ENCODE measurements at regions not wholly inside any gene's neighbourhood (a gene's known extent, or its start where the extent isn't known, plus 50 kb on each side); places are given as distances from the start of the nearest gene placed in this dataset.

DNA sequence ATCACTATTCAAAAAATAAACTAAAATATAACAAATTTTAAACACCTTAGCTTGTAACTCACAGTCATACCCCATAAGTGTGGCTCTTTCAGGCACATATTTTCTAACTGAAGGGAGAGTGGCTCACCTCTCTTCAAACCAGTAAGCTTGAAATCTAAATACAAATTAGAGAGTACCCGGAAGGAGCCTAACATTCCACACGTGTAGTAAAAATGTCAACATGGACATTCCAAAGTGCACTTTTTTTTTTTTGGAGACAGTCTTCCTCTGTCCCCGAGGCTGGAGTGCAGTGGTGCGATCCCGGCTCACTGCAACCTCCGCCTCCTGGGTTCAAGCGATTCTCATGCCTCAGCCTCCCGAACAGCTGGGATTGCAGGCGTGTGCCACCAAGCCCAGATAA is 275.6 kb upstream of the ADGRL2 start:
- no peak for DNase-seq (ENCODE audit: low spot score)
- Histone ChIP-seq H3K36me3 (no peaks in the 10 kb centered on the region), H3K4me3 (no peak overlapping the region), H3K27me3 (replicated peaks; ENCODE audit: insufficient read depth) (no peaks in the 10 kb centered on the region), H3K9me3 (no peaks in the 10 kb centered on the region), H3K4me1 (ENCODE audit: control insufficient read depth in 1 of 2, low read depth in 2 of 2) (no peaks in the 10 kb centered on the region), H3K27ac (no peak overlapping the region)
- no peak for ATAC-seq (ENCODE audit: insufficient number of reproducible peaks, low FRiP score, low read depth)
- no peak for TF ChIP-seq CTCF (IDR thresholded peaks at IDR 0.05)

DNA sequence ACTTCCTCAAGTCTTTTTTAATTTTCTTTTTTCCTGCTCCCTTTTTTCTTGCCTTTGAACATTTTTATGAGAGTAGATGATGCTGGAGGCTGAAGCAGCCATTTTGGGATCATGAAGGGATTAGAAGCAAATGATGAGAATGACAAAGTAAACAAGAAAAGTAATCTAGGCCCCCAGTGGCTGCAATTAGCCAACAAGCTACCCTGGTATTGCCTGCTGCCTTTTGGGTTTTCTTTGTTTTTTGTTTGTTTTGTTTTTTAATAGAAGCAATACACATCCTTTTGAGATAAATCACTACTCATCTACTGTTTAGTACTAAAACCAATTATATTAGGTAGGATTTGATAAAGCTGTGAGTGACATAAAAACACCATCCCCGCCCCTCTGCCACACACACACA is 280.7 kb upstream of the ADGRL2 start:
- H3K36me3 ChIP-seq = no peaks in the 10 kb centered on the region
- TF ChIP-seq CTCF (IDR thresholded peaks at IDR 0.05) = no peak
- DNase-seq (ENCODE audit: low spot score) (no peak), ATAC-seq (ENCODE audit: insufficient number of reproducible peaks, low FRiP score, low read depth) (no peak)
- H3K4me3 ChIP-seq = no peak overlapping the region
- no peak overlapping the region for H3K27ac ChIP-seq
- no peaks in the 10 kb centered on the region for H3K27me3 ChIP-seq (replicated peaks; ENCODE audit: insufficient read depth)
- H3K4me1 ChIP-seq (ENCODE audit: control insufficient read depth in 1 of 2, low read depth in 2 of 2) = no peaks in the 10 kb centered on the region
- no peaks in the 10 kb centered on the region for H3K9me3 ChIP-seq

- H3K27ac ChIP-seq = no peak overlapping the region
- no peak for TF ChIP-seq CTCF (IDR thresholded peaks at IDR 0.05)
- no peaks in the 10 kb centered on the region for H3K9me3 ChIP-seq
- H3K4me3 ChIP-seq = no peak overlapping the region
- DNase-seq (ENCODE audit: low spot score) (no peak), ATAC-seq (ENCODE audit: insufficient number of reproducible peaks, low FRiP score, low read depth) (no peak)
- H3K27me3 ChIP-seq (replicated peaks; ENCODE audit: insufficient read depth) = no peaks in the 10 kb centered on the region
- H3K4me1 ChIP-seq (ENCODE audit: control insufficient read depth in 1 of 2, low read depth in 2 of 2) = peaks cover 0 to 3% of the 10 kb centered on the region in 2 donors
- H3K36me3 ChIP-seq = no peaks in the 10 kb centered on the region
Measured at GRCh38 chr1:81517987-81518386, 282.7 kb upstream of the ADGRL2 start.

DNA sequence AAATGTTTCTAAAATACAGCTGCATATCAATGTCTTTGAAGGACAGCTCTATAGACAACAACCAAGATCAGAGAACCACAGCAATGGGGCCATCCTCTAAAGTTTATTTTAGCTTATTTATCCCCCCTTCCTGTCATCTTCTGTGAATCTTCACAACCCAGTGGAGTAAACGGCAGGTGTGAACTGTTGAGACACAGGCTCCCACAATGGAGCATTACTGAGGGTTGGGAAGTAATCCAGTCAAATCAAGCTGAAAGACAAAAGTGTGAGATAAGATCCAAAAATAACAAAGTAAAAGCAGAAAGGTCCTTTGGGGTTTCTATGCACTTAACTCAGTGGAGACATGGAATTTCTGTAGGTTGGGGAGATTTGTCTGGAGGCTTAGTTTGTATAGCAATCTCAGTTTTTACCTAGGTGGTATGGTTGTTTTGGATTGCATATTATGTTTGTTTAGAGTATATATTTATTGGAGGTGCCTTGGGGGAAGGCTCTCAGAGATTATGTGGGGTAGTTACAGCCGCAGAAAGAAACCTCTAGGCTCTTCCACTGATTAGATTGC is 286.9 kb upstream of the ADGRL2 start:
- H3K4me1 ChIP-seq (ENCODE audit: control insufficient read depth in 1 of 2, low read depth in 2 of 2) = peaks cover 0 to 3% of the 10 kb centered on the region in 2 donors
- TF ChIP-seq CTCF (IDR thresholded peaks at IDR 0.05) = no peak
- H3K4me3 ChIP-seq = no peak overlapping the region
- ATAC-seq (ENCODE audit: insufficient number of reproducible peaks, low FRiP score, low read depth) (no peak), DNase-seq (ENCODE audit: low spot score) (no peak)
- H3K27me3 ChIP-seq (replicated peaks; ENCODE audit: insufficient read depth) = no peaks in the 10 kb centered on the region
- H3K9me3 ChIP-seq = no peaks in the 10 kb centered on the region
- no peaks in the 10 kb centered on the region for H3K36me3 ChIP-seq
- H3K27ac ChIP-seq = no peak overlapping the region

DNA sequence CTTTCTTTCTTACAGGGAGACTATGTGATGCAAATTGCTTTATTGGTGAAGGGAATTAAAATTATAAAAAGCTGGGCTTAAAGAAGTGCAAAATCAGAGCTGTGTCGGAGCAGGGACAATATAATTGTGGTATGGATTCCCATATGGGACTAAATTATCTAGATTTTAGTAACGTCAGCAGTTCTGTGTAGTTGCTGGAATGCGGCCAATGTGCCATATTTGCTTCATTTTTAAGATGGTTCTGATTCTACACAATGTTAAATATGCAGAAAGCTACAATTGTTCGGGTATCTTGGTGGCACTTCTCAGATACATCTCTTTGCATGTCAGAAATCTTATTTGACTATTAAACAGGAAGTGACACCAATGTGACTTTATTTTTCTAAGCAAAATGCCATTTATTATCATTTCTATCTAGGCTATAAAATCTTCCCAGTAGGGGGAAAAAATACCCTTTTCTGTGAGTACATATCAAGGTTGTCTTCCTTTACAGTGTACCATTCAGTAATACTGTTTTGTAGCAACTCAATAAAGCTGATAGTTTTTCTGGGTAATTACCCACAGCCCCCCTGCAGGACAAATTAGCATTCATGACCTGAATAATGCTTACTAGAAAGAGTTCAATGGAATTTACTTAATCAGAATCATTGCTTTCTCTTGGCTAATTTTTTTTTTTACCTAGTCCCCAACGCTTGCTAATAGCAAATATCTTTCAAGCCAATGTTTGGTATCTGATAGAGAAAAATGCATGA is 288.3 kb upstream of the ADGRL2 start:
- no peaks in the 10 kb centered on the region for H3K9me3 ChIP-seq
- peaks cover 0 to 3% of the 10 kb centered on the region in 2 donors for H3K4me1 ChIP-seq (ENCODE audit: control insufficient read depth in 1 of 2, low read depth in 2 of 2)
- no peak for ATAC-seq (ENCODE audit: insufficient number of reproducible peaks, low FRiP score, low read depth)

More for the DNA sequence above, 288.3 kb upstream of the ADGRL2 start:
- H3K27ac ChIP-seq = no peak overlapping the region
- no peaks in the 10 kb centered on the region for H3K36me3 ChIP-seq
- H3K27me3 ChIP-seq (replicated peaks; ENCODE audit: insufficient read depth) = no peaks in the 10 kb centered on the region
- TF ChIP-seq CTCF (IDR thresholded peaks at IDR 0.05) = no peak
- no peak for DNase-seq (ENCODE audit: low spot score)
- H3K4me3 ChIP-seq = no peak overlapping the region
